ENCODE measurements at regions not wholly inside any gene's neighbourhood (a gene's known extent, or its start where the extent isn't known, plus 50 kb on each side); places are given as distances from the start of the nearest gene placed in this dataset.

- Histone ChIP-seq H3K4me2 (ENCODE audit: extremely low read depth, insufficient read depth, low read length) (no peak overlapping the region), H3K9me3 (ENCODE audit: control insufficient read depth, insufficient read depth, low read depth, low read length) (no peaks in the 10 kb centered on the region), H3K36me3 (ENCODE audit: control insufficient read depth, insufficient read depth, low read length) (no peaks in the 10 kb centered on the region), H4K20me1 (ENCODE audit: control insufficient read depth, extremely low read depth, insufficient read depth, low read length) (no peaks in the 10 kb centered on the region), H3K4me3 (replicated peaks in 1 of 4; ENCODE audit: control extremely low read depth in 1 of 4, insufficient read depth in 1 of 4, low read depth in 3 of 4, low read length in 4 of 4) (no peak overlapping the region), H3K27ac (ENCODE audit: insufficient read depth, low read length) (no peak overlapping the region), H3K79me2 (ENCODE audit: control insufficient read depth, insufficient read depth, low read length) (no peaks in the 10 kb centered on the region), H3K4me1 (ENCODE audit: control insufficient read depth, extremely low read depth, insufficient read depth, low read length) (no peaks in the 10 kb centered on the region), H3K9ac (ENCODE audit: insufficient read depth, low read length) (no peak overlapping the region), H3K27me3 (ENCODE audit: control insufficient read depth, insufficient read depth, low read length) (no peaks in the 10 kb centered on the region), H2AFZ (ENCODE audit: low read length) (no peak overlapping the region)
- DNase-seq (ENCODE audit: low read depth in 2 of 2) = no peak
- TF ChIP-seq, protein P1, sequence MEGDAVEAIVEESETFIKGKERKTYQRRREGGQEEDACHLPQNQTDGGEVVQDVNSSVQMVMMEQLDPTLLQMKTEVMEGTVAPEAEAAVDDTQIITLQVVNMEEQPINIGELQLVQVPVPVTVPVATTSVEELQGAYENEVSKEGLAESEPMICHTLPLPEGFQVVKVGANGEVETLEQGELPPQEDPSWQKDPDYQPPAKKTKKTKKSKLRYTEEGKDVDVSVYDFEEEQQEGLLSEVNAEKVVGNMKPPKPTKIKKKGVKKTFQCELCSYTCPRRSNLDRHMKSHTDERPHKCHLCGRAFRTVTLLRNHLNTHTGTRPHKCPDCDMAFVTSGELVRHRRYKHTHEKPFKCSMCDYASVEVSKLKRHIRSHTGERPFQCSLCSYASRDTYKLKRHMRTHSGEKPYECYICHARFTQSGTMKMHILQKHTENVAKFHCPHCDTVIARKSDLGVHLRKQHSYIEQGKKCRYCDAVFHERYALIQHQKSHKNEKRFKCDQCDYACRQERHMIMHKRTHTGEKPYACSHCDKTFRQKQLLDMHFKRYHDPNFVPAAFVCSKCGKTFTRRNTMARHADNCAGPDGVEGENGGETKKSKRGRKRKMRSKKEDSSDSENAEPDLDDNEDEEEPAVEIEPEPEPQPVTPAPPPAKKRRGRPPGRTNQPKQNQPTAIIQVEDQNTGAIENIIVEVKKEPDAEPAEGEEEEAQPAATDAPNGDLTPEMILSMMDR (conservative IDR thresholded peaks at IDR 0.05 in 1 of 2, IDR thresholded peaks at IDR 0.05 in 1 of 2; ENCODE audit: low read depth in 1 of 2, low read length in 2 of 2) = no peak
- no peak for TF ChIP-seq EZH2 (IDR thresholded peaks at IDR 0.05; ENCODE audit: low read length, missing control alignments)
Measured at GRCh38 chr7:97623333-97623732, 108.6 kb upstream of the TAC1 start.

- Histone ChIP-seq H3K9me3 (ENCODE audit: control insufficient read depth, insufficient read depth, low read depth, low read length) (no peaks in the 10 kb centered on the region), H3K9ac (ENCODE audit: insufficient read depth, low read length) (no peak overlapping the region), H3K79me2 (ENCODE audit: control insufficient read depth, insufficient read depth, low read length) (no peaks in the 10 kb centered on the region), H3K27me3 (ENCODE audit: control insufficient read depth, insufficient read depth, low read length) (no peaks in the 10 kb centered on the region), H3K4me3 (replicated peaks in 1 of 4; ENCODE audit: control extremely low read depth in 1 of 4, insufficient read depth in 1 of 4, low read depth in 3 of 4, low read length in 4 of 4) (no peak overlapping the region), H3K4me1 (ENCODE audit: control insufficient read depth, extremely low read depth, insufficient read depth, low read length) (no peaks in the 10 kb centered on the region), H2AFZ (ENCODE audit: low read length) (no peak overlapping the region), H4K20me1 (ENCODE audit: control insufficient read depth, extremely low read depth, insufficient read depth, low read length) (no peaks in the 10 kb centered on the region), H3K27ac (ENCODE audit: insufficient read depth, low read length) (no peak overlapping the region), H3K4me2 (ENCODE audit: extremely low read depth, insufficient read depth, low read length) (no peak overlapping the region), H3K36me3 (ENCODE audit: control insufficient read depth, insufficient read depth, low read length) (no peaks in the 10 kb centered on the region)
- TF ChIP-seq, protein P1 (conservative IDR thresholded peaks at IDR 0.05 in 1 of 2, IDR thresholded peaks at IDR 0.05 in 1 of 2; ENCODE audit: low read depth in 1 of 2, low read length in 2 of 2) = no peak
- TF ChIP-seq EZH2 (IDR thresholded peaks at IDR 0.05; ENCODE audit: low read length, missing control alignments) = no peak
- no peak for DNase-seq (ENCODE audit: low read depth in 2 of 2)
Measured at GRCh38 chr7:97630116-97630515, 101.8 kb upstream of the TAC1 start.

DNA sequence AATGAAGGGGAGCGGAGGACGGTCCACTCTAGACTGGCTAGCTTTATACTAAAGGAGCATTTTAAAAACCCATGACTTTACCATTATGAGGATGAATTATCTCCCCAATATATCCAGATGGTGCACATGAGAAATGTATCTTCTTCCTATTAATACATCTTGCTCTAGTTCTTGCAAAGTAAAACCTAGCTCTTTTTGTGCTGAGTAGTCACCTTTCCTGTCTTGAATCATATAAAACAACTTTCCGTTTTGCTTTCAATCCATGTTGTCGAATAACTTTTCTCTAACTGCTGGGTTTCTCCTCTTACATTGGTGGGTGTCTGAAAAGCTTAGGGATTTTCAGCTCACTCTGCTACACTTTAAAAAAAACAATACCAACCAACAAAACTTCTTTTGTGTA, 96.3 kb upstream of the TAC1 start:
- Histone ChIP-seq H3K79me2 (ENCODE audit: control insufficient read depth, insufficient read depth, low read length) (no peaks in the 10 kb centered on the region), H3K27me3 (ENCODE audit: control insufficient read depth, insufficient read depth, low read length) (no peaks in the 10 kb centered on the region), H4K20me1 (ENCODE audit: control insufficient read depth, extremely low read depth, insufficient read depth, low read length) (no peaks in the 10 kb centered on the region), H3K4me3 (replicated peaks in 1 of 4; ENCODE audit: control extremely low read depth in 1 of 4, insufficient read depth in 1 of 4, low read depth in 3 of 4, low read length in 4 of 4) (no peak overlapping the region), H2AFZ (ENCODE audit: low read length) (no peak overlapping the region), H3K36me3 (ENCODE audit: control insufficient read depth, insufficient read depth, low read length) (no peaks in the 10 kb centered on the region), H3K4me2 (ENCODE audit: extremely low read depth, insufficient read depth, low read length) (no peak overlapping the region), H3K9ac (ENCODE audit: insufficient read depth, low read length) (no peak overlapping the region), H3K27ac (ENCODE audit: insufficient read depth, low read length) (no peak overlapping the region), H3K4me1 (ENCODE audit: control insufficient read depth, extremely low read depth, insufficient read depth, low read length) (no peaks in the 10 kb centered on the region), H3K9me3 (ENCODE audit: control insufficient read depth, insufficient read depth, low read depth, low read length) (no peaks in the 10 kb centered on the region)
- TF ChIP-seq, protein P1 (conservative IDR thresholded peaks at IDR 0.05 in 1 of 2, IDR thresholded peaks at IDR 0.05 in 1 of 2; ENCODE audit: low read depth in 1 of 2, low read length in 2 of 2) = no peak
- no peak for TF ChIP-seq EZH2 (IDR thresholded peaks at IDR 0.05; ENCODE audit: low read length, missing control alignments)
- DNase-seq (ENCODE audit: low read depth in 2 of 2) = no peak
